ENCODE measurements at regions not wholly inside any gene's neighbourhood (a gene's known extent, or its start where the extent isn't known, plus 50 kb on each side); places are given as distances from the start of the nearest gene placed in this dataset.

DNA sequence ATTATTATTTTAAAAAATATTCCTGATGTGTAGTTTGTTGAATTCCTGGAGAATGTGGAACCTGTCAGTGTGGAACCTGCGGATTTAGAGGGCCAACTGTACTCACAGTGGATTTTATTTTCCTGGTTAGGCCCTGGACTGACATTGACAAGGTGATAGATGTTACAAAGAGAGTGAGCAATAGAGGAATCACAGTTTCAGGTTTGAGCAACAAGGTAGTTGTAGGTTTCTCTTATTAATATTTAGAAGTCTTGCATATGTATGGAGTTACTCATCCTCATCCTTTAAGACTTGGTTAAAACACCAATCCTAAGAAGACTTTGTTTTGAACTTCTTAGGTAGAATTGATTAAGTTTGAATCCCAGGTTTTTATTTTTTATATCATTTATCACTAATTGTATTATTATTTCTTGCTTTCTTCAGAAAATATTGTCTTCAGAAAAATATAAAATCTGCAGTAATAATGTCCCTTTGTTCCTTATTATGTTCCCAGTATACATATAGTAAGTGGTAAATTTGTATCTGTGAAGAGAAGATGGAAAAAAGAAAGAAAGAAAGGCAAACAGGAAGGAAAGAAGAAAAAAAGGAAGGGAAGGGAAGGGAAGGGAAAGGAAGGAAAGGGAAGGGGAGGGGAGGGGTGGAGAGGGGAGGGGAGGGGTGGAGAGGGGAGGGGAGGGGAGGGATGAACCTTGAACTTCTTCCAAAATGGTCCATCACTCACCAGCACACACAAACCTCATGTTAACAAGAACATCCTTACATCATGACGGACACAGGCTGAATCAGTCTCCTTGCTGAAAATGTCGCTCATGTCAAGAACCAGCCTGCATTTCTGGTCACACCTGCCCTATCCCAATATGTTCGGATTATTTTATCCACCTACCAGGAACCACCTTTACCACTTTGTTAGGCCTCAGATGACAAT, 867.2 kb downstream of the CDH11 start:
- TF ChIP-seq EZH2 (IDR thresholded peaks at IDR 0.05): no peak
- TF ChIP-seq POLR2AphosphoS5 (IDR thresholded peaks at IDR 0.05; ENCODE audit: borderline replicate concordance, low read depth, low read length): no peak
- no peak for TF ChIP-seq FOXP2 (optimal IDR thresholded peaks at IDR 0.05; ENCODE audit: control extremely low read depth, extremely low read length, insufficient read depth)

Data from SK-N-MC (cell line).